SIG-M5 treated with dmso at 0.1 percent for 504 hours (cell line): ENCODE measurements at regions not wholly inside any gene's neighbourhood (a gene's known extent, or its start where the extent isn't known, plus 50 kb on each side); places are given as distances from the start of the nearest gene placed in this dataset.
"Not testable (repeated sequence)": the region's sequence is repeated elsewhere in the genome, so short reads cannot be mapped to it uniquely, and the experiment has no call there.

Source experiments
- DNase-seq: peaks from one replicate; lab custom pipeline; 2025; ENCODE audit not compliant: unreplicated experiment; lab: John Stamatoyannopoulos, UW

DNA sequence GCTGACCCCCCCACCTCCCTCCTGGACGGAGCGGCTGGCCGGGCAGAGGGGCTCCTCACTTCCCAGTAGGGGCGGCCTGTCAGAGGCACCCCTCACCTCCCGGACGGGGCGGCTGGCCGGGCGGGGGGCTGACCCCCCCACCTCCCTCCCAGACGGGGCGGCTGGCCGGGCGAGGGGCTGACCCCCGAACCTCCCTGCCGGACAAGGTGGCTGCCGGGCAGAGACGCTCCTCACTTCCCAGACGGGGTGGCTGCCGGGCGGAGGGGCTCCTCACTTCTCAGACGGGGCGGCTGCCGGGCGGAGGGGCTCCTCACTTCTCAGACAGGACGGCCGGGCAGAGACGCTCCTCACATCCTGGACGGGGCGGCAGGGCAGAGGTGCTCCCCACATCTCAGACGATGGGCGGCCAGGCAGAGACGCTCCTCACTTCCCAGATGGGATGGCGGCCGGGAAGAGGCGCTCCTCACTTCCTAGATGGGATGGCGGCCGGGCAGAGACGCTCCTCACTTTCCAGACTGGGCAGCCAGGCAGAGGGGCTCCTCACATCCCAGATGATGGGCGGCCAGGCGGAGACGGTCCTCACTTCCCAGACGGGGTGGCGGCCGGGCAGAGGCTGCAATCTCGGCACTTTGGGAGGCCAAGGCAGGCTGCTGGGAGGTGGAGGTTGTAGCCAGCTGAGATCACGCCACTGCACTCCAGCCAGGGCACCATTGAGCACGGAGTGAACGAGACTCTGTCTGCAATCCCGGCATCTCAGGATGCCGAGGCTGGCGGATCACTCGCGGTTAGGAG lies 66.2 kb upstream of the PAPPA2 start:
- DNase-seq, result not testable (repeated sequence)

DNA sequence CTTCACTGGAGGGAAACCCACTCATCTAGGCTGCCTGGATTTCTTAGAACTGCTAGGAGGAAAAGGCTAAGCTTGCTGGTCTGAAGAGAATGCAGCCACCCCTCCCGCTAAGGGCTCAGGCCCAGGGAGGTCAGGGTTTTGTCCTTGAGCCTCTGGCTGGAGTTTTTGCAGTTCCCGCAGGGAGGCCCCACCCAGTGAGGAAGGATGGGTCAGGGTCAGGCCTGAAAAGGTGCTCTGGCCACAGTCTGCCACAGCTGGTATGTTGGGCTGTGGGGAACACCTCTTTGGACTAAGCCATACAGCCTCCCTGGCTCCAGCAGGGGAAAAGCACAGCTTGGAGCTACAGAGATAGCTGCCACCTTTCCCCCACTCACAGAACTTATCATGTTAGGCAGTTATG lies 71.4 kb upstream of the PAPPA2 start:
- DNase-seq, result no peak

DNA sequence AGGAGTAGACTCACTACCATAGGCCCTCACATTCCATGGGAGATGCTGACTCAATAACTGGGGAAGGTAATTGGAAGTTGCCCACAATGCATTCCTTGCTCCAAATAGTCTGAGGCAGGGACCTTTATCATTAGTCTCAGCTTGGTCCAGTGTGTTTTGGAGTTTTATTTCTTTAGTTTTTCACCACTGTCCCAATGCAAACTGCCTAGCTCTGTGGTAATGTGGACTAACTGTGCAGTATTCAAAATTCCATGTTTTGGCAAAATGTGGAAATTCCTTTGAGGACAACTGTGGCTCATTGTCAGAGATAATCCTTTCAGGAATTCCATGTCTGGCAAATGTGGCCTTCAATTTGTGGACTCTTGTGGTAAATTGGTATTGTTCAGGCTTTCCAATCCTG lies 78.1 kb upstream of the PAPPA2 start:
- DNase-seq, result no peak

DNA sequence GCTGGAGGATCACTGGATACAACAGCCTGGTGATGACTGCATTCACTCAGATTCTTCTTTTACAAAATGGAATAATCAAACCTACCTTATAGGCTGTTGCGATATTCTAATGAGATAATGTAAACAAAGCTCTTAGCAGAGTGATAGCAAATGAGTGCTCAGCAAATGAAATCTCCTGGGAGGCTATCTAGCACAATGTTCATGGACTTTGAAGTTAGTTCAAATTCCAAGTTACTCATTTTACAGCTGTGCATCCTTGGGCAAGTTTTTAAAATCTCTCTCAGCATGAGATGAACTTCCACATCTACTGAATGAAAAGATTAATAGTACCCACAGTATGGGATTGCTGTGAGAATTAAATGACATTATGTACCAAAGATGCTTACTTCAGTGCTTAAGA lies 80.8 kb upstream of the PAPPA2 start:
- DNase-seq, result no peak

DNA sequence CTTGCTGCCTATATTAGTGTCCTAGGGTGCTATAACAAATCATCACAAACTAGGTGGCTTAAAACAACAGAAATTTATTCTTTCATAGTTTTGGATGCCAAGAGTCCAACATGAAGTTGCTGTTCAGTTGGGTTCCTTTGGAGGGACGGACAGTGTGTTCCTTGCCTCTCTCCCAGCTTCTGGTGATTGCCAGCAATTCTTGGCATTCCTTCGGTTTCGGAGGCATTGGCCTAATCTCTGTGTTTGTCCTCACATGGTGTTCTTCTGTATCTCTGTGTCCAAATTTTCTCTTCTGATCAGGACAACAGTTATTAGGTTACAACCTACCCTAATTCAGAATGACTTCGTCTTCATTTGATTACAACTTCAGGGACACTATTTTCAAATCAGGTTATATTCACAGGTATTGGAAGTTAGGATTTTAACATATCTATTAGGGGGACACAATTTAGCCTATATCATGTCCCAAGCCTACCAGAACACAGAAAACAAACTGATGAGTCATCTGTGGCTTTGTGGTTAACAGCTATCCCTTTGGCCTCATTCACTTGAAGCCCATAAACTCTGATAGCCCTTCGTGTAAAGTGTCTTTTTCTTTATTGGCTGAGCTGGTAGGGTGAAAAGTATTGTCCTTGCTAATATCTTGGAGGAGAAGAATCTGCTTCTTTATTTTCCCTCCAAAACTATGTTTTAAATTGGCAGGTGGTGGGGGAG lies 83.2 kb upstream of the PAPPA2 start:
- no peak for DNase-seq

DNA sequence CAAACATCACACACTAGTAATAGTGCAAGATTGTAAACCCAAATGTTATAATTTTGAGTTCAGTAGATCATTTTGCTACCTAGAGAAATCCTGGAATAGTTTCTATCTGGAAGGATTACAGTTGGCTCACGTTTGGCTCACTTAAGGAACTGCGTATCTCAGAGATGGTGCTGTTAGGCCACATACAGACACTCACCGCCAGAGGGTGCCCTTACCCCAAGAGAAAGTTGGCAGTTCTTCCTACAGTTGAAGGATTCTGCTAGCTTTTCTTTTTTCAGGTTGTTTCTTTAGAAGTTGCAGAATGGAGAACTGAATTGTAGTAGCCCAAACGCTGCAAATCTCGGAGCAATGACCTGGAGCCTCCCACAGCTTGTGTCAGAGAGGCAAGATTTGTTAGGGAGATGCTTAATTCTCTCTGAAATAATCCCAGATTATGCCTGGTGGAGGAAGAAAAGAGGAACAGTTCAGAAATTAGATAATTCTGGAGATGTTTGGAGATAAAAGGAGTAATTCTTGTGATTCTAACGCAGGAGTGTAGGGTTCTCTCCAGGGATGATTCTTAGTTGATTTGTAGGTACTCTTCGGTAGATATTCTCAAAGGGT lies 87.9 kb upstream of the PAPPA2 start:
- DNase-seq, result peak; percentile 85

DNA sequence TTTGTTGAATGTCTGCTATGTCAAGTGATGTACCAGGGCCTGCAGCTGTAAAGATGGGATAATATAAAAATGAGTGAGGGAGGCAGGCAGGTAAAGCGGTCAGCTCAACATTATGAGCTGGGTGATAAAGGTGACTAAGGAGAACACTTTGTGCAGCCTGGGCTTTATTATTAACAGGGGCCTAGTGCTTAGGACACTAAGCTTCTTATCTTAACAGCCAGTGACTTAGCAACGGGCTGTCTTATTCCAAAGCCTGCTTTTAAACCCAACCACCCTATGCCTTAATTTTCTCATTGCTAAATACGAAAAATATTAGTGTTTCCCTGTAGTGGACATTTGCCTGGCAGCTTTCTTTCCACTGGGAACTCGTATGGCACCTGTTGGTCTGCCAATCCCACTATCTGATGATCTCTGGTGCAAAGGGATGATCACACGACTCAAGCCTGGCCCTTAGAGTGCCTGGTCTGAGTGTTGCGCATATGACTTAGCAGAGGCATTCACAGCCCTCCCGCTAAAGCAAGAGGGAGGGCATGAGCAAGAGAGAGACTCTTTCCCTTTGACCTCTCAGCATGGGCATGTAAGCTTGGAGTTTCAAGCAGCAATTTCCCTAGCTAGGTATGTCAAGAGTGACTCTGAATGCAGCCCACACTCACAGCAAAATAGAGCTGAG lies 98.6 kb upstream of the PAPPA2 start:
- DNase-seq, result no peak

DNA sequence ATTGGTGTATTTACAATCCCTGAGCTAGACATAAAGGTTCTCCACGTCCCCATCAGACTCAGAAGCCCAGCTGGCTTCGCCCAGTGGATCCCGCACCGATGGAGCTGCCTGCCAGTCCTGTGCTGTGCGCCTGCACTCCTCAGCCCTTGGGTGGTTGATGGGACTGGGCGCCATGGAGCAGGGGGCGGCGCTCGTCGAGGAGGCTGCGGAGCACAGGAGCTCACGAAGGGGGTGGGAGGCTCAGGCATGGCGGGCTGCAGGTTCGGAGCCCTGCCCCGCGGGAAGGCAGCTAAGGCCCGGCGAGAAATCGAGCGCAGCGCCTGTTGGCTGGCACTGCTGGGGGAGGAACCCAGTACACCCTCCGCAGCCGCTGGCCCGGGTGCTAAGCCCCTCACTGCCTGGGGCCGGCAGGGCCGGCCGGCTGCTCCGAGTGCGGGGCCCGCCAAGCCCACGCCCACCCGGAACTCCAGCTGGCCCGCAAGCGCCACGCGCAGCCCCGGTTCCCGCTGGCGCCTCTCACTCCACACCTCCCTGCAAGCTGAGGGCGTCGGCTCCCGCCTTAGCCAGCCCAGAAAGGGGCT lies 113.8 kb upstream of the PAPPA2 start:
- not testable (repeated sequence) for DNase-seq

DNA sequence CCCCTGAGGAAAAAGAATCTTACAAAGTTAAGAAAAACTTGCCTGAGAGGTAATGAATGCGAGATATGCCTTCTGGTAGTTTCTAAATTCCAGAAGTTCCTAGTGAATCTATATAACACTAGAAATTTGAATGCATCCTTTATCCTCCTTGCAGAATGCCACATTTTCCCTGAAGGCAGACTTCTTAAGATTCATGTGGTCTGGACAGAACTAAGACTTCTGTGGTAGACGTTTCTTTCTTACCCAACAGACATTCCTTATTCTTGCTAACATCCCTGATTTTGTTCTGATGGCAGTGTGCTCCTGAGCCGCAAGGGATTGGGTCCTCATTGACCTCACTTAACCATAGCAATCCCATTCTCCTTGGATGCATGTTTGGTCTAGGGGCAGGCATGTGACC lies 121.3 kb upstream of the PAPPA2 start:
- no peak for DNase-seq

DNA sequence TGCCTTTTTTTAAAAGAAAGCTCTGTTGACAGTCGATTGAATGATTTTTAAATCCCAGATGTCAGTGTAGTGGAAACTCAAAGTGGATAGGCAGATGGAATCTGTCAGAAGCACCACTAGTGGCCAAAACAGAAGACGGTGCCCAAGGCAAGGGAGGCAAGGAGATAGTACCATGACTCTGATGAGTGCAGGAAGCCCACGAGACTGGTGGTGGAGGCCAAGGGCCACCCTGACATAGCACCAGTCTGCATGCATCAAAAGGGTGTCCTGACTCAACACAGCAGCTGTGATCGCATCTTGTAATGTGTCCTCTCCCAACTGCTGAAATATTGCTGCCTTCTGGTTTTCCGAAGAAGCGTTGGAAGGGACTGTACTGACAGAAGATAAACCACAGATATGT lies 124.1 kb upstream of the PAPPA2 start:
- DNase-seq, result no peak

DNA sequence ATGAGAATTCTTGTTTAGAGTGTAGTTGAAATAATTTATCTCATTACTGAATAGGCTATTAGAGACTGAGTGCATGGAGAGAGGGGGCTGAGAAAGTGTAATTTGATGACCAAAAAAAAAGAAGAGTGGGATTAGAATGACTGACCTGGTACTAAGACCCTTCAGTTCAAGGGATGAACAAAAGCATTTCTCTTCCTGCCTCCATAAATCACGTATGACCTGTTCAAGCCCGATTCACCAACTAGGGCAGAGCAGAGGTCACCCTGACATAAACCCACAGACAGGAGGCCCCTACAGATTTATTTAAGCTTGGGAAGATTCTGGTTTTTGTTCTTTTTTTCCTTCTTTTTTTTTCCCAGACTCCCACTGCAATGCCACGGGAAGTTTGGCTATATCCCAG lies 123.7 kb upstream of the COP1 start:
- no peak for DNase-seq

DNA sequence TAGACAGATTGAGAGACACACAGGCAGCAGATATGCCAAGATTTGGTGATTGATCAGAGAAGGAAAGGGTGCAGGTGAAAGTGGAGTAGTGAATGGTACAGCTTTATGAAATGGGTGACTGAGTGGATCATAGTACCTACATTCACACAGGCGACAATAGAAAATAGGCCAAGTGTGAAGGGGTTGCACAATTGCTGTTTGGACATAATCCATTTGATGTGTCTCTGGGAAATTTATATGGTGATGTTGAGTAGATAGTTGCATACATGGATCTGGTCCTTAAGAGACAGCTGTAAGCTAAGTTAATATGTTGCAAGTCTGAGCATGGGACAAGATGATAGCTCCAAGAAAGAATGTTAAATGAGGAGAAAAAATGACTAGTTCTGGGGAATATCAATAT lies 118.6 kb upstream of the COP1 start:
- DNase-seq, result no peak

DNA sequence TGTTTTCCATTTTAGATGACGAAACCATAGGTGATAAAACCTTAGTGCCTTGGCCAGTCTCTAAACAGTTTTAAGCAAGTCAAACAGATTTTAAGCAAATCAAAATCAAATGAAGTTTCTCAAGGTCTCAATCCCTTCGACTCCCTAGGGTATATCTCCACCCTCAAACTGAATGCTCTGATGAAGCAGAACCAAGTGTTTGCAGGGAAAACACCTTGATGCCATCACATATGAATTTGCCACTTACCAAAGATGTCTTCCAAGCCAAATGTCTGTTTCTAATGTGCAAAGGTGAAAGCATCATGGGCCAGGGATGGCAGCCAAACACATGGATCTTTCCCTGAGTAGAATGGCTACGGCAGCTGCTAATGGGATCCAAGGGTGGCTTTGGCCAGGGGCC lies 116.4 kb upstream of the COP1 start:
- DNase-seq, result no peak

DNA sequence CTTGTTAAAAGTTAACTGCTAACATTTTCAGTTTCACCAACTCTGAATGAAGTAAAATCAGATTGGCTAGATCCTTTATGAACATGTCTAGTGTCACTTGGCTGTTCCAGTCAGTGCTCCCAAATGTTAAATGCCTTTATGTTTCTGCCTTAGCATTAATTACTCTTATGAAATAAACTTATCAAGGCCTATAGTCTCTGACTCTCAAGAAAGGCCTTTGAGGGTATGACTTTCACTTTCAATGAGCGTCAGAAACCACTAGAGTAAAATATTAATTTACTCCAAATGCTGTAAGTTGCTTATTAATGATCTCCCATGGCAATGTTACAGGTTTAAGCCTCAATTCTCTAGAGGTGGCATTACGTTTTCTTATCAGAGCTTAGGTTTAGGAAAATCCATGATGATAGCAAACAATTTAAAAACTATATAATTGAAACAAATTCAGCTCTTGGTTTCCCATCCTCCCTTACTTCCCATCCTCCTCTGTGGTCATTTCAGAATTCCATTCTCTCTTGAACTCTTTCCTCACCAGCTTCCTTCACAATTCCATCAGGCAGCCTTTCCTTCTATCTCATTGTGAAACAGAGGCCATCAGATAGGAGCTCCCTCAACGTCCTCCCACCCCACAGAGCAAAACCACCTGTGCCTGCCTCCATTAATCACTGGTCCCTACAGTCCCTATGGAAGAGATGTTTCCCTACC lies 108.6 kb upstream of the COP1 start:
- no peak for DNase-seq

DNA sequence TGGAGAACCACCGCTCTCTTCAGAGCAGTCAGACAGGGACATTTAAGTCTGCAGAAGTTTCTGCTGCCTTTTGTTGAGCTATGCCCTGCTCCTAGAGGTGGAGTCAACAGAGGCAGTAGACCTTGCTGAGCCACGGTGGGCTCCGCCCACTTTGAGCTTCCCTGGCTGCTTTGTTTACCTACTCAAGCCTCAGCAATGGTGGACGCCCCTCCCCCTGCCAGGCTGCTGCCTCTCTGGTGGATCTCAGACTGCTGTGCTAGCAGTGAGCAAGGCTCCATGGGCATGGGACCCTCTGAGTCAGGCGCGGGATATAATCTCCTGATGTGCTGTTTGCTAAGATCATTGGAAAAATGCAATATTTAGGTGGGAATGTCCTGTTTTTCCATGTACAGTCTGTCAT lies 89.5 kb upstream of the COP1 start:
- DNase-seq, result not testable (repeated sequence)

DNA sequence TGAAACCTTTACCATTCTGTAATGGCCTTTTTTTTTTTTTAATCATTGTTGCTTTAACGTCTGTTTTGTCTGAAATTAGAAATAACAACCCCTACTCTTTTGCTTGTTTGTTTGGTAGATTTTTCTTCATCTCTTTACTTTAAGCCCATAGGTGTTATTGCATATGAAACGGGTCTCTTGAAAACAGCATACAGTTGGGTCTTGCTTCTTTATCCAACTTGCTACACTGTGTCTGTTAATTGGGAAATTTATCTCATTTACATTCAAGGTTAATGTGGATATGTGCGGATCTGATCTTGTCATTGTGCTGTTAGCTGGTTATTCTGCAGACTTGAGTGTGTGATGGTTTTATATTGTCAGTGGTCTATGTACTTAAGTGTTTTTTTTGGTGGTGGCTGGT lies 78.9 kb upstream of the COP1 start:
- no peak for DNase-seq

DNA sequence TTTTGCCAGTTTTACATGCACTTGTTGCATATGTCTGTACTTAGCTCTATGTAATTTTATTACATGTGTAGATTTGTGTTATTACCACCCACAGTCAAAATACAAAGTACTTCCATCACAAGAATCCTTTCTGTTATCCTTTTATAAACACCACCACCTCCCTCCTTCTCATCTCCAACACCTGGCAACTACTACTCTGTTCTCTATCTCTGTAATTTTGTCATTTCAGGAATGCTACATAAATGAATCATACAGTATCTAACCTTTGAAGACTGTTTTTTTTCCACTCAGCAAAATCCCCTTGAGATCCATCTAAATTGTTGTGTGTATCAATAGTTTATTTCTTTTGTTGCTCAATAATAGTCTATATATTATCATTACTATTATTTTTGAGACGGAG lies 64.5 kb upstream of the COP1 start:
- DNase-seq, result no peak
